Stomach smooth muscle (tissue), 2 donors: ENCODE measurements at regions not wholly inside any gene's neighbourhood (a gene's known extent, or its start where the extent isn't known, plus 50 kb on each side); places are given as distances from the start of the nearest gene placed in this dataset.

Source experiments
- H3K27ac ChIP-seq: one replicate; pipeline ENCODE4 v1.7.0; 2013; ENCODE audit warnings: mild to moderate bottlenecking, low read length, inconsistent platforms
- H3K27me3 ChIP-seq, 2 donors: one replicate each; pipeline ENCODE4 v1.7.0; 2013; ENCODE audit warnings: low read length in 2 of 2; ENCODE audit not compliant: insufficient read depth in 2 of 2, control insufficient read depth in 1 of 2
- H3K36me3 ChIP-seq, 2 donors: one replicate each; pipeline ENCODE4 v1.7.0; 2013; ENCODE audit warnings: low read length in 2 of 2; ENCODE audit not compliant: control insufficient read depth in 2 of 2, insufficient read depth in 2 of 2
- H3K4me1 ChIP-seq: one replicate; pipeline ENCODE4 v1.7.0; 2013; ENCODE audit warnings: low read length; ENCODE audit not compliant: control insufficient read depth, insufficient read depth
- H3K4me3 ChIP-seq, 2 donors: one replicate each; pipeline ENCODE4 v1.7.0; 2013; ENCODE audit warnings: low read length in 2 of 2
- H3K9ac ChIP-seq, 2 donors: one replicate each; pipeline ENCODE4 v1.7.0; 2013; ENCODE audit warnings: low read length in 2 of 2, mild to moderate bottlenecking in 1 of 2
- H3K9me3 ChIP-seq, 2 donors: one replicate each; pipeline ENCODE4 v1.7.0; 2013; ENCODE audit warnings: low read length in 2 of 2; ENCODE audit not compliant: control insufficient read depth in 2 of 2
- donor health status: healthy.
- donor health status: Pancreatic carcinoma.

- Histone ChIP-seq H3K27me3 (no peaks in the 10 kb centered on the region), H3K9me3 (no peaks in the 10 kb centered on the region), H3K4me3 (no peak overlapping the region), H3K27ac (no peak overlapping the region), H3K4me1 (no peaks in the 10 kb centered on the region), H3K9ac (no peak overlapping the region), H3K36me3 (no peaks in the 10 kb centered on the region)
Observed at GRCh38 chr9:99753436-99753835, 68.2 kb upstream of the NR4A3 start.

- Histone ChIP-seq H3K27ac (no peak overlapping the region), H3K36me3 (no peaks in the 10 kb centered on the region)
Observed at GRCh38 chr9:99760421-99760820, 61.3 kb upstream of the NR4A3 start.

GRCh38 chr9:99762470-99762869 lies 59.2 kb upstream of the NR4A3 start:
- Histone ChIP-seq H3K4me3 (no peak overlapping the region), H3K36me3 (no peaks in the 10 kb centered on the region), H3K27ac (no peak overlapping the region), H3K9ac (no peak overlapping the region), H3K9me3 (no peaks in the 10 kb centered on the region), H3K4me1 (no peaks in the 10 kb centered on the region), H3K27me3 (no peaks in the 10 kb centered on the region)

More at GRCh38 chr9:99760421-99760820, 61.3 kb upstream of the NR4A3 start:
- H3K9ac ChIP-seq = no peak overlapping the region
- no peaks in the 10 kb centered on the region for H3K9me3 ChIP-seq
- H3K4me1 ChIP-seq = no peaks in the 10 kb centered on the region
- no peak overlapping the region for H3K4me3 ChIP-seq
- no peaks in the 10 kb centered on the region for H3K27me3 ChIP-seq
